ENCODE measurements at regions not wholly inside any gene's neighbourhood (a gene's known extent, or its start where the extent isn't known, plus 50 kb on each side); places are given as distances from the start of the nearest gene placed in this dataset.

GRCh38 chr1:244992833-244993232, 128.5 kb upstream of the HNRNPU start:
- Histone ChIP-seq H3K79me2 (ENCODE audit: insufficient read depth, low read length) (no peaks in the 10 kb centered on the region), H3K4me2 (ENCODE audit: insufficient read depth, low read length) (no peak overlapping the region), H3K9me3 (ENCODE audit: low read depth, low read length) (no peaks in the 10 kb centered on the region), H3K27ac (ENCODE audit: low read depth, low read length) (no peak overlapping the region), H3K4me3 (ENCODE audit: insufficient read depth, low read length) (no peak overlapping the region), H3K4me1 (ENCODE audit: insufficient read depth, low read length) (peaks cover 9% of the 10 kb centered on the region), H3K36me3 (ENCODE audit: insufficient read depth, low read length) (no peaks in the 10 kb centered on the region), H4K20me1 (ENCODE audit: insufficient read depth, low read length) (no peaks in the 10 kb centered on the region), H2AFZ (ENCODE audit: low read length) (no peak overlapping the region), H3K27me3 (ENCODE audit: insufficient read depth, low read length) (no peaks in the 10 kb centered on the region)
- no peak for DNase-seq (ENCODE audit: insufficient read length, low spot score, missing footprints)
- TF ChIP-seq, protein P1, sequence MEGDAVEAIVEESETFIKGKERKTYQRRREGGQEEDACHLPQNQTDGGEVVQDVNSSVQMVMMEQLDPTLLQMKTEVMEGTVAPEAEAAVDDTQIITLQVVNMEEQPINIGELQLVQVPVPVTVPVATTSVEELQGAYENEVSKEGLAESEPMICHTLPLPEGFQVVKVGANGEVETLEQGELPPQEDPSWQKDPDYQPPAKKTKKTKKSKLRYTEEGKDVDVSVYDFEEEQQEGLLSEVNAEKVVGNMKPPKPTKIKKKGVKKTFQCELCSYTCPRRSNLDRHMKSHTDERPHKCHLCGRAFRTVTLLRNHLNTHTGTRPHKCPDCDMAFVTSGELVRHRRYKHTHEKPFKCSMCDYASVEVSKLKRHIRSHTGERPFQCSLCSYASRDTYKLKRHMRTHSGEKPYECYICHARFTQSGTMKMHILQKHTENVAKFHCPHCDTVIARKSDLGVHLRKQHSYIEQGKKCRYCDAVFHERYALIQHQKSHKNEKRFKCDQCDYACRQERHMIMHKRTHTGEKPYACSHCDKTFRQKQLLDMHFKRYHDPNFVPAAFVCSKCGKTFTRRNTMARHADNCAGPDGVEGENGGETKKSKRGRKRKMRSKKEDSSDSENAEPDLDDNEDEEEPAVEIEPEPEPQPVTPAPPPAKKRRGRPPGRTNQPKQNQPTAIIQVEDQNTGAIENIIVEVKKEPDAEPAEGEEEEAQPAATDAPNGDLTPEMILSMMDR (IDR thresholded peaks at IDR 0.05; ENCODE audit: extremely low read depth, low read depth, low read length) = no peak

DNA sequence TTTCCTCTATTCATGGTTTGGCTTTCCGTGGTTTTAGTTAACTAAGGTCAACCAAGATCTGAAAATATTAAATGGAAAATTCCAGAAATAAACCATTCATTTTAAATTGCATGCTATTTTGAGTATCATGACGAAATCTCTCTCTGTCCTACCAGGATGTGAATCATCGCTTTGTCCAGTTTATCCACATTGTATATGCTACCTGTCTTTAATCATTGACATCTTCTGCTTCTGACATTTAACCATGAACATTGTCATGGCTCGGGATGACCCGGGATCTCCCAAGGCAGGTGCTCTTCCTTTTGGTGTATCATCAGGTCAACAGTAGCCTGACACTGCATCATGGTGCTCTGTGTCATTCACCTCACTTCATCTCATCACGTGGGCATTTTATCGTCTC, 125.5 kb upstream of the HNRNPU start:
- no peaks in the 10 kb centered on the region for H4K20me1 ChIP-seq (ENCODE audit: insufficient read depth, low read length)
- no peak overlapping the region for H3K27ac ChIP-seq (ENCODE audit: low read depth, low read length)
- no peaks in the 10 kb centered on the region for H3K79me2 ChIP-seq (ENCODE audit: insufficient read depth, low read length)
- H3K4me2 ChIP-seq (ENCODE audit: insufficient read depth, low read length) = no peak overlapping the region
- peaks cover 9% of the 10 kb centered on the region for H3K4me1 ChIP-seq (ENCODE audit: insufficient read depth, low read length)
- H3K27me3 ChIP-seq (ENCODE audit: insufficient read depth, low read length) = no peaks in the 10 kb centered on the region
- no peak overlapping the region for H2AFZ ChIP-seq (ENCODE audit: low read length)
- TF ChIP-seq, protein P1 (IDR thresholded peaks at IDR 0.05; ENCODE audit: extremely low read depth, low read depth, low read length) = no peak
- H3K9me3 ChIP-seq (ENCODE audit: low read depth, low read length) = no peaks in the 10 kb centered on the region
- no peaks in the 10 kb centered on the region for H3K36me3 ChIP-seq (ENCODE audit: insufficient read depth, low read length)
- H3K4me3 ChIP-seq (ENCODE audit: insufficient read depth, low read length) = no peak overlapping the region
- no peak for DNase-seq (ENCODE audit: insufficient read length, low spot score, missing footprints)

- Histone ChIP-seq H3K4me1 (ENCODE audit: insufficient read depth, low read length) (peaks cover 9% of the 10 kb centered on the region), H3K4me3 (ENCODE audit: insufficient read depth, low read length) (no peak overlapping the region), H3K27ac (ENCODE audit: low read depth, low read length) (no peak overlapping the region), H3K4me2 (ENCODE audit: insufficient read depth, low read length) (no peak overlapping the region), H3K79me2 (ENCODE audit: insufficient read depth, low read length) (no peaks in the 10 kb centered on the region), H4K20me1 (ENCODE audit: insufficient read depth, low read length) (no peaks in the 10 kb centered on the region), H2AFZ (ENCODE audit: low read length) (no peak overlapping the region), H3K36me3 (ENCODE audit: insufficient read depth, low read length) (no peaks in the 10 kb centered on the region), H3K27me3 (ENCODE audit: insufficient read depth, low read length) (no peaks in the 10 kb centered on the region), H3K9me3 (ENCODE audit: low read depth, low read length) (no peaks in the 10 kb centered on the region)
- DNase-seq (ENCODE audit: insufficient read length, low spot score, missing footprints) = no peak
- TF ChIP-seq, protein P1 (IDR thresholded peaks at IDR 0.05; ENCODE audit: extremely low read depth, low read depth, low read length) = no peak
These were observed 124.2 kb upstream of the HNRNPU start for GRCh38 chr1:244988521-244988920.

- no peaks in the 10 kb centered on the region for H3K9me3 ChIP-seq (ENCODE audit: low read depth, low read length)
- no peaks in the 10 kb centered on the region for H3K27me3 ChIP-seq (ENCODE audit: insufficient read depth, low read length)
- no peak overlapping the region for H3K27ac ChIP-seq (ENCODE audit: low read depth, low read length)
- TF ChIP-seq, protein P1 (IDR thresholded peaks at IDR 0.05; ENCODE audit: extremely low read depth, low read depth, low read length) = no peak
- no peaks in the 10 kb centered on the region for H3K36me3 ChIP-seq (ENCODE audit: insufficient read depth, low read length)
- H3K79me2 ChIP-seq (ENCODE audit: insufficient read depth, low read length) = no peaks in the 10 kb centered on the region
- no peak overlapping the region for H2AFZ ChIP-seq (ENCODE audit: low read length)
- no peak for DNase-seq (ENCODE audit: insufficient read length, low spot score, missing footprints)
- H3K4me2 ChIP-seq (ENCODE audit: insufficient read depth, low read length) = no peak overlapping the region
- H3K4me1 ChIP-seq (ENCODE audit: insufficient read depth, low read length) = no peaks in the 10 kb centered on the region
- no peak overlapping the region for H3K4me3 ChIP-seq (ENCODE audit: insufficient read depth, low read length)
- no peaks in the 10 kb centered on the region for H4K20me1 ChIP-seq (ENCODE audit: insufficient read depth, low read length)
These were observed 116.3 kb upstream of the HNRNPU start for GRCh38 chr1:244980605-244981004.

Measured in osteoblast (primary cell).